ENCODE measurements at regions not wholly inside any gene's neighbourhood (a gene's known extent, or its start where the extent isn't known, plus 50 kb on each side); places are given as distances from the start of the nearest gene placed in this dataset.

- BruUV-seq (replicated peaks), result no TSS peak
- ChIA-PET SMC1A (ENCODE audit: uncharacterized antibody, unreplicated experiment) (no interaction called here), CTCF (no interaction called here), POLR2A (no interaction called here), RAD21 (ENCODE audit: unreplicated experiment) (no interaction called here)
- 51% methylated on average over 9 of the region's 9 CpGs for WGBS (ENCODE audit: insufficient coverage, insufficient replicate concordance, low lambda C conversion rate, missing lambda C conversion rate)
- H3K79me2 ChIP-seq (ENCODE audit: control insufficient read depth, insufficient read depth, low read length), result no peaks in the 10 kb centered on the region
- H3K9ac ChIP-seq (ENCODE audit: control insufficient read depth, insufficient read depth, low read length), result no peak overlapping the region
- intact Hi-C loops (cut with micrococcal nuclease; ENCODE audit: unreplicated experiment), result no loop called here
- H2AFZ ChIP-seq (ENCODE audit: control insufficient read depth, low read depth, low read length), result no peak overlapping the region
- H3K9me3 ChIP-seq (replicated peaks; ENCODE audit: control insufficient read depth, insufficient read depth, low read length), result no peaks in the 10 kb centered on the region
- H3K27ac ChIP-seq (ENCODE audit: control insufficient read depth, insufficient read depth), result no peak overlapping the region
- FAIRE-seq (no peak), DNase-seq (ENCODE audit: low read depth, low spot score) (no peak), ATAC-seq (no peak)
- H3K36me3 ChIP-seq (ENCODE audit: control insufficient read depth in 2 of 2, insufficient read depth in 2 of 2, low read length in 1 of 2), result no peaks in the 10 kb centered on the region
- TF ChIP-seq ZZZ3 (IDR thresholded peaks at IDR 0.05; ENCODE audit: control insufficient read depth, insufficient read length, low read depth), result no peak
- no peak for TF ChIP-seq RFX5 (IDR thresholded peaks at IDR 0.05; ENCODE audit: low read depth, low read length)
- TF ChIP-seq IRF4 (IDR thresholded peaks at IDR 0.05; ENCODE audit: low read depth, low read length), result no peak
- no peak for TF ChIP-seq MYC (IDR thresholded peaks at IDR 0.05; ENCODE audit: insufficient read depth, insufficient read length, insufficient replicate concordance, low read length, severe bottlenecking)
- no peak for TF ChIP-seq HCFC1 (IDR thresholded peaks at IDR 0.05; ENCODE audit: low read length)
- no peak for TF ChIP-seq STAT3 (IDR thresholded peaks at IDR 0.05; ENCODE audit: low read depth, low read length)
- TF ChIP-seq, protein P1, sequence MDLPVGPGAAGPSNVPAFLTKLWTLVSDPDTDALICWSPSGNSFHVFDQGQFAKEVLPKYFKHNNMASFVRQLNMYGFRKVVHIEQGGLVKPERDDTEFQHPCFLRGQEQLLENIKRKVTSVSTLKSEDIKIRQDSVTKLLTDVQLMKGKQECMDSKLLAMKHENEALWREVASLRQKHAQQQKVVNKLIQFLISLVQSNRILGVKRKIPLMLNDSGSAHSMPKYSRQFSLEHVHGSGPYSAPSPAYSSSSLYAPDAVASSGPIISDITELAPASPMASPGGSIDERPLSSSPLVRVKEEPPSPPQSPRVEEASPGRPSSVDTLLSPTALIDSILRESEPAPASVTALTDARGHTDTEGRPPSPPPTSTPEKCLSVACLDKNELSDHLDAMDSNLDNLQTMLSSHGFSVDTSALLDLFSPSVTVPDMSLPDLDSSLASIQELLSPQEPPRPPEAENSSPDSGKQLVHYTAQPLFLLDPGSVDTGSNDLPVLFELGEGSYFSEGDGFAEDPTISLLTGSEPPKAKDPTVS (IDR thresholded peaks at IDR 0.05; ENCODE audit: low read depth, low read length), result no peak
- TF ChIP-seq TAF1 (IDR thresholded peaks at IDR 0.05; ENCODE audit: borderline replicate concordance, low read depth, low read length), result no peak
- no peak for TF ChIP-seq ATF3 (IDR thresholded peaks at IDR 0.05; ENCODE audit: borderline replicate concordance, extremely low read depth, low read depth, low read length)
- no peak for TF ChIP-seq PBX3 (IDR thresholded peaks at IDR 0.05; ENCODE audit: insufficient replicate concordance, low read depth, low read length)
- no peak for TF ChIP-seq BCL11A (IDR thresholded peaks at IDR 0.05; ENCODE audit: low read depth, low read length)
- no peak for TF ChIP-seq RBBP5 (conservative IDR thresholded peaks at IDR 0.05)
- TF ChIP-seq PAX5 (IDR thresholded peaks at IDR 0.05; ENCODE audit: borderline replicate concordance, low read depth, low read length), result no peak
- no peak for TF ChIP-seq KLF5 (IDR thresholded peaks at IDR 0.05; ENCODE audit: partially characterized antibody)
- no peak for TF ChIP-seq IRF5 (IDR thresholded peaks at IDR 0.05; ENCODE audit: borderline replicate concordance)
- no peak for TF ChIP-seq ETV6 (conservative IDR thresholded peaks at IDR 0.05 in 1 of 2, IDR thresholded peaks at IDR 0.05 in 1 of 2; ENCODE audit: borderline replicate concordance in 1 of 2, low read depth in 1 of 2)
- no peak for TF ChIP-seq SIN3A (IDR thresholded peaks at IDR 0.05; ENCODE audit: low read depth, low read length)
- TF ChIP-seq SRF (IDR thresholded peaks at IDR 0.05; ENCODE audit: low read depth in 2 of 2, low read length in 2 of 2), result no peak
- TF ChIP-seq SUPT20H (IDR thresholded peaks at IDR 0.05; ENCODE audit: borderline replicate concordance, control insufficient read depth, low read depth, low read length), result no peak
- H3K27me3 ChIP-seq (replicated peaks in 1 of 2; ENCODE audit: control insufficient read depth in 2 of 2, insufficient read depth in 2 of 2, low read length in 1 of 2), result no peaks in the 10 kb centered on the region; a peak in 2 of 4 replicates
- no peak overlapping the region for H3K4me3 ChIP-seq
- no peaks in the 10 kb centered on the region for H4K20me1 ChIP-seq (ENCODE audit: control insufficient read depth, insufficient read depth)
- in situ Hi-C loops (cut with MboI), result no loop called here
- H3K4me2 ChIP-seq (ENCODE audit: control insufficient read depth, insufficient read depth), result no peak overlapping the region
- no peaks in the 10 kb centered on the region for H3K4me1 ChIP-seq (ENCODE audit: control insufficient read depth, insufficient read depth, low read length)
Measured at GRCh38 chr5:174165406-174165805, 119.9 kb downstream of the NSG2 start.

Data from GM12878 (cell line).